Ureter (tissue), 1 donor: ENCODE measurements at regions not wholly inside any gene's neighbourhood (a gene's known extent, or its start where the extent isn't known, plus 50 kb on each side); places are given as distances from the start of the nearest gene placed in this dataset.

Experiments used
- DNase-seq: peaks from one replicate; pipeline ENCODE4 v3.0.0-alpha.2; 2020; ENCODE audit warnings: low spot score
- donor health status: DM: yes; HTN: yes; CAD: no.

- no peak for DNase-seq
Observed at GRCh38 chr9:134245179-134245578, 80.8 kb upstream of the RNU6ATAC start.

DNA sequence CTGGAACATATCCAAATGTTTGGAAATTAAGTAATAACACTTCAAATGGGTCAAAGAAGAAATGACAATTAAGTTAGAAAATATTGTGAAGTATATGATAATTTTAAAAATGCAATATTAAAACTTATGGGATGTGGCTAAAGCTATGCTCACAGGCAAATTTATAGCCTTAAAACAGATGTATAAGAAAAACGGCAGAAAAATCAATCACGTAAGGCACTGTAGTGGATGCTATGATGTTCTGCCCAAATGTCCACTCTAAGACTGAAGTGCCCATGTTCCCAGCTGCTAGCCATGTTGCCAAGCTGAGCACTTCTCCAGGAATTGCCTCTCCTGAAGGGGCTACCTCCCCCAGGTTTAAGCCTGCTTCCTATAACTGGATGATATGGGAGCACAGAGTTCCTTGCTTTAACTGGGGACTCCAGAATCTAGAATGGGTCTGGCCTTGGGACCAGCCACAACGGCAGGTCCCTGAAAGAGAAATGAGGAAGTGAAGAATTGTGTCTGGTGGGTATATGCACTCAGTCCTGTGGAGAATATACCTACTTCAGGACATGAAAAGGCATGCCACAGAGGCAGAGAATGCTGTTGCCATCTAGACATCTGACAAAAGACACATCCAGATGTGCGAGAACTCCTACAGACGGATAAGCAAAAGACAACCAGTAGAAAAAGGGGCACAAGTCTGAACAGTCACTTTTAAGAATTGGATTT lies 78.2 kb upstream of the RXRA start:
- no peak for DNase-seq

DNA sequence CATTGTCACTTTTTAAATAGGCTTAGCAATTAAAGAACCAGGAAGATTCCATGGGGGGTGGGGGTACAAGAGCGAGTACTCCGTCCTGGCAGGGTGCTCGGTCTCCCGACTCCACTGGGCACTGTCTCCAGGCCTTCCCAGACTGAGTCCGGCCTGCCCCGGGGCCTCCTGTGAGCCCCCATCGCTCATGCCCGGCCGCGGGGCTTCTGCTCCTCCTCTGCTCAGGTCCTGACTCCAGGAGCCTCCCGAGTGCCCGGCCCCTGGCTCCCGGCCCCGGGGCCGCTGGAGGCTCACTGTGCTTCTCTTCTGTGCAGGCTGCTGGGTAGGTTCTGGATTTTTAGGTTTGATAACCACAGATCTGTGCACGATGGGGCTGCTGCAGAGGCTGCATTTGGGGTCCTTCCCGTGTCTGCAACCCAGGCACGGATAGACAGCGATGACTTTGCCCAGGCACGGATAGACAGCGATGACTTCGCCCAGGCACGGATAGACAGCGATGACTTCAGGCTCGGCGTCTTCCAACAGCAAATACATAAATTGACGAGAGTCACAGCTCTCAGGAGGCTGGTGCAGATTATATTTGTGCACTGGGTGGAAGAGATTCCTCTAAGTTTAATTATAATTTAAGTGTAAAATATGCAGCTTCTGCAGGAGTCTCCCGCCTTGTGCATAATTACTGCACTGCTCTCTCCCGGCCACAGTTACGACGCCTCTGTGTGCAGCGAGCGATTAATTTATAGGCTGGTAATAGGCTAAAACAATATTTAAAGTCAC lies 74.8 kb upstream of the RXRA start:
- no peak for DNase-seq

DNA sequence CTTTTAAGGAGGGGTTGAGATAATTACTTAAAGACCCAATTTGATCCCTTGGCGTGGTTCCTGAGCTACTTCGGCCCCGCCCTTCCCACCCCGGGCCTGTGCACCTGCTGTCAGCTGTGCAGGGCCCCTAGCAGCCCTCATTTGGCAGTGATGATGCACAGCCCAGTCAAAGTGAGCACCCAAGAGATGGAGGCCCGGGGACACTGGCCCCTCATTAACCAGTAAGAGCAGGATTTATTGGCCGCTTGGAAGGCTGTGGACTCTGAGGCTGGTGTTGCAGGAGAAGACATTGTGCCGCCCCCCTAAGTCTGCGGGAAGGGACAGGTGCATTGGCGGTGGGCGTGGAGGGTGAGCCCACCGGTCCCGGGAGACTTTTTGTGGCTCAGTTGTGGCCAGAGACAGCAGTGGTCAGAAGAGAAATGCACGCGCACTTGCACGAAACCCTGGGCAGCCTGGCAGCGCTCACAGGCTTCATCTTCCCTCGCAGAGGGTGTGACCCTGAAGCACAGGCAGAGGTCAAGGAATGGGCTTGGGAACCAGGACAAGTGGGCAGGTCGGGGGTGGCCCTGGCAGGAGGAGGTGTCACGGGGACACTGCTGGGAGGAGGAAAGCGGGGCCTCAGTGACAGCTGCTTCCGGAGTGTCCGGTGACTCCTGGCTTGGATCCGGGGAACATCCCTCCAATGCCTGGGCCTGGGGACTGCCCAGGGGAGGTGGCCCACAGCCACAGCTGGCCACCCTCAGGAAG lies 74.0 kb upstream of the RXRA start:
- no peak for DNase-seq

DNA sequence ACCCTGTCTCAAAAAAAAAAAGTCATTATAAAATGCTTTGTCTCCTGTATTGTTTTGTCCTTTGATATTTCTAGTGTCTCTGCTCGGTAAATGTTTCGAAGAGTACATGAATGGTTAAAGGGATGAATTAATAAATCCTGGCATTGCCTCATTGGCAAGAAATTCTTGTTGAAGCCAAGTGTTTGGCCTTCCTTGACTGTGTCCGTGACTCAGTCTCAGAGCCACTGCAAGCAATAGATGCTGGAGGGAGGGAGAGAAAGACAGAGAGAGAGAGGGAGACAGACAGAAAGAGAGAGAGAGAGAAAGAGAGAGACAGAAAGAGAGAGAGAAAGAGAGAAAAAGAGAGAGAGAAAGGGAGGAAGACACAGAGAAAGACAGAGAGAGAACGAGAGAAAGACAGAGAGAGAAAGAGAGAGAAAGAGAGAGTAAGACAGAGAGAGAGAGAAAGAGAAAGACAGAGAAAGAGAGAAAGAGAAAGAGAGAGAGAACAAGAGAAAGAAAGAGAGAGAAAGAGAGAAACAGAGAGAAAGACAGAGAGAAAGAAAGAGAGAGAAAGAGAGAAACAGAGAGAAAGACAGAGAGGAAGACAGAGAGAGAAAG lies 72.5 kb upstream of the RXRA start:
- no peak for DNase-seq

GRCh38 chr9:134258332-134258731 lies 67.9 kb upstream of the RXRA start:
- no peak for DNase-seq

GRCh38 chr9:134258828-134259546 lies 67.3 kb upstream of the RXRA start:
- DNase-seq = no peak

DNA sequence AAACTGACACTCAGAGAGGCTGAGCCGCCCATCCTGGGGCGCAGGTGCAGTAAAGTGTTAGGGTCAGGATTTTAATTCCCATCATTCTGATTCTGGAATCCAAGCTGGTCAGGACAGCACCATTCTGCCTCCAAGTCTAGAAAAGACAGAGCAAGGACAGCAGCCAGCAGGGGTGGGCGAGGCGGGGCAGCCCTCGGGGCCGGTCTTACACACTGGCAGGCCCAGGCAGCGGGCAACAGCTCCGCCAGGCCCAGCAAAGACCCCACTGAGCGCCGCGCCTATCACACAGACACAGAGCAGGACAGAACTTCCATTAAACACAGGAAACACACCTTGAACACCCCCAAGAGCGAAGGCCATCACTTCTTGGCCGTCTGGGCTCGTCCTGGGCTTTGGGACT lies 66.5 kb upstream of the RXRA start:
- DNase-seq = no peak

DNA sequence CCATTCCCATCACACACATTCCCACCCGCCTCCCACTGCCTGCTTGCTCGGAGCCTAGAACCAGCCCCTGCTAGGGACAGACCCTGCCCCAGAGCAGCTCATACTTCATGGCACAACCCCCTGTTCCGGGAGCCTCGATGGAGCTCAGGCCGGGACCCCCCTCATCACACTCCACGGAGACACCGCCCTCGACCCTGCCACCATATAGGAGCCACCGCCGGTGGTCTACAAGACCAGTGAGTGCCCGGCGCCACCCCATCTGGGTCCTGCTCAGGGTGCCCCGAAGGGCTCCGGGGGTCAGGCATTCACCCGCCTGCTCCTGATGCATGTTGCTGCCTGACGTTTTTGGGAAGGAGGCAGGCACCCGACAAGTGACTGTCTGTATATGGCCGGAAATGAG lies 65.5 kb upstream of the RXRA start:
- DNase-seq = no peak

GRCh38 chr9:134262035-134262434 lies 64.2 kb upstream of the RXRA start:
- no peak for DNase-seq

- DNase-seq = no peak
Observed at GRCh38 chr9:134263596-134263995, 62.7 kb upstream of the RXRA start.

- DNase-seq = no peak
Observed at GRCh38 chr9:134264169-134264568, 62.1 kb upstream of the RXRA start.

- DNase-seq = no peak
Observed at GRCh38 chr9:134265078-134265477, 61.2 kb upstream of the RXRA start.

DNA sequence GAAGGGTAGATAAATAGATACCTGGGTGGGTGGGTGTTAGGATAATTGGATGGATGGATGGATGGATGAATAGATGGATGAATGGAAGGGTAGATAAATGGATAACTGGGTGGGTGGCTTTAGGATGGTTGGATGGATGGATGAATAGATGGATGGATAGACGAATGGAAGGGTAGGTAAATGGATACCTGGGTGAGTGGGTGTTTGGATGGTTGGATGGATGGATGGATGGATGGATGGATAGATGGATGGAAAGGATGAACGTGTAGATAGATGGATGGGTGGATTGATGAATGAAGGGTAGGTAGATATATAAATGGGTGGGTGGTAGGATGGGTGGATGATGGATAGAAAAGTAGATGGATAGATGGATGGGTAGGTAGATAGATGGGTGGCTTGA lies 59.8 kb upstream of the RXRA start:
- no peak for DNase-seq

DNA sequence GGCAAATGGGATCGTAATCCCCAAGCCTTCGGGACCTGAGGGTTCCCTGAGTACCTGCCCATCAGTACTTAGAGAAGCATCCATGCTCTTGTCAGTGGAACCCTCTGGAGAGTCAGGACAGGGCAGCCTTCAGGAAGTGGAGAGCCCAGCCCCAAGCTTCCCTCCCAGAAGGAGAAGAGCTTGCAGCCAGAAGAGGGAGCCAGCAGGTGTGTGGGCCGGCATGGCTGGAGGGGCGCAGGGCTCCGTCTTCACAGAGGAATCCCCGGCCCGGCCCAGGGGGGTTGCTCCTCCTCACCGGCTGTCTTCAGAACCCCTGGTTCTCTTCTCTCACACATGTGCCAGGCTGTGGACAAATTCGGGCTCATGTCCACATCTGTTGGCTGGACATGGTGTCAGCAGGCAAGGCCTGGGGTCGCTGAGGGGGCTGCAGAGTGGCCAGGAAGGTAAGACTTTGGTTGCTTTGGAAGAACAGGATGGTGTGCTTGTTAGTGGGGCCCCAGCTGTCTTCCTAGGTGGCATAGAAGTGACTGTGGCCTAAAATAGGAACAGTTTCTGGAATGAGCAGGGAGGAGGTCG lies 58.9 kb upstream of the RXRA start:
- DNase-seq = no peak

DNA sequence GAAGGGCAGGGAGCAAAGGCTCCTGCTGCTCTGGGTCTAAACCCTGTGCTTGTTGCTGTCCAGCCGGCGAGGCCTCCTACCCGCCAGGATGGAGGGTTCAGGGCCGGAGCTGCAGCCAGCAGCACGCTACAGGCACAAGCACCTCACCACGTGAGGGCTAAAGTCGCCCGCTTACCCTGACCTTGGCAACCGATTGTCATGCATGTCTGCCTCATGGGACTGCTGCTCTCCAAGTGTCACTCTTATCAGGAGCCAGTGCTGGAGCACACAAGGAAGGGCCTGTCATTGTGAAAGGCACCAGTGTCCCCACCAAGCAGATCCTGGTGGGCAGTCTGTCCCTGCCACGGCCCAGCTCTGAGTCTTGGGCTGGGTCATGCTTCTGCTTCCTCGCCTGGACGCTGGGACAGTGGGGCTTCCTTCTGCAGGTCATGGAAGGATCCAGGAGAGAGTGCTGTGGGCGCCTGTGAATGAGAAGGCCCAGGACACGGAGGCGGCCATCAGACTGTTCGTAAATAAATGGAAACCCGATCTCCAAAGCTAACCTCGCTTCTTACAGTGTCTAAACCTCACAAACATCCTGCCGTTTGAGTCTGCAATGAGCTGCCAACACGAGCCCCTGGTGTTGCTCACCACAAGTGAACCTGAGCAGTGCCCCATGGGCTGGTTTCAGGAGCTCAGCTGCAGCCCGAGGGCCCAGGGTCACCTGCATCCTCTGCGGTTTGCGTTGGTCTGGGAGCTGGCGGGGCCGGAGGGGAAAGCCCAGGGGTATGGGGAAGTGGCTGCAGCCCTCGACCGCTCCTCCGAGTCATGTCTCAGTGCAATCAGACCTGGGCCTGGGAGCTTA lies 58.2 kb upstream of the RXRA start:
- DNase-seq = no peak

GRCh38 chr9:134268747-134269146 lies 57.5 kb upstream of the RXRA start:
- no peak for DNase-seq

GRCh38 chr9:134271338-134272301 lies 54.6 kb upstream of the RXRA start:
- DNase-seq = no peak
